Effector CD8-positive, alpha-beta T cell (primary cell): ENCODE measurements at regions not wholly inside any gene's neighbourhood (a gene's known extent, or its start where the extent isn't known, plus 50 kb on each side); places are given as distances from the start of the nearest gene placed in this dataset.

Experiments
- DNase-seq: peaks from one replicate; lab custom pipeline; 2025; lab: John Stamatoyannopoulos, UW

DNA sequence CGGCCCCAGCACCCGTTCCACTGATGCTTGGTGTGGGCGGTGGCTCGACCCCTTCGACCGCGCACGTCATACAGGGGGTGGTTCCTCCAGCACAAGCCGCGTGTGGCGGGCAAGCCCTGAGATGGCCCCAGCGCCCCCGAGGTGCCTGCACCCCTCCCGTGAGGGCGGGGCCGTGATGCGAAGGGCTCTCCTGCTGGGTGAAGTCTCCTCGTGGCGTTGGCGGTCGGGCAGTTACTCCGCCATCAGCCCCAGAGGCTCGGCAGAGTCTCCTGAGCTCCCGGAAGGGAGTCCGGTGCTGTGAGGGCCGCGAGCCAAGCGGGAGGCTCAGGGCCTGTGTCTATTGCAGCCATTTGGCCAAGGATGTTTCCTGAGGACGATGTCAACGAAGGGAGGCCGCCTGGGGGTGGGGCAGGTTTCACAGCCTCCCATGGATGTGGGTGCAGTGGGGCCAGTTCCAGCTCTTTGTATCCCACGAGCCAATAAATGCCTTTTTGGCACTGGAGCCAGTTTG is 78.1 kb upstream of the GALNT9 start:
- no peak for DNase-seq

GRCh38 chr12:132406493-132407450 is 77.4 kb upstream of the GALNT9 start:
- no peak for DNase-seq

DNA sequence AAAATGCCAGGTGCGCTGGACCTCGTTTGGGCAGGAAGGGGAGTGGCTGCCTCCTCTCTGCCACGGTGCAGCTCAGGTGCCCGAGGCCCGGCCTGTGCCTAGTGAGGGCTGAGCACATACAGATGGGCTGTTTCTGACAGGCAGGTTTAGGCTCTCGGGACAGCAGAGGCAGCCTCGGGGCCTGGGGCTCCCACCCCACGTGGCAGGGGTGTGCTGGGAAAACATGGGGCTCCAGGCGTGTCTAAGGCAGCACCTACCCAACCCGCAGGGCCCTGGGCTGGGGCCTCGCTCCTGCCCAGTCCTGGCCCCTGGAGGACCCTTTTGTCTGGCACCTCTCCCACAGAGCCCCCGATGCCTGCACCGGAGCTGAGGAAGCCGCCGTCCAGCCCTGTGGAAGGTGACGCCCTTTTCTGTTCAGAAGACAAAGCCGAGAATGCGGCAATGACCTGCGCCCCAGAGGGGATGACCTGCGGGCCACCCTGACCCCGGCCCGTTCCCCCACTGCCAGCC is 76.4 kb upstream of the GALNT9 start:
- DNase-seq: no peak

GRCh38 chr12:132404951-132405741 is 75.8 kb upstream of the GALNT9 start:
- DNase-seq: no peak

DNA sequence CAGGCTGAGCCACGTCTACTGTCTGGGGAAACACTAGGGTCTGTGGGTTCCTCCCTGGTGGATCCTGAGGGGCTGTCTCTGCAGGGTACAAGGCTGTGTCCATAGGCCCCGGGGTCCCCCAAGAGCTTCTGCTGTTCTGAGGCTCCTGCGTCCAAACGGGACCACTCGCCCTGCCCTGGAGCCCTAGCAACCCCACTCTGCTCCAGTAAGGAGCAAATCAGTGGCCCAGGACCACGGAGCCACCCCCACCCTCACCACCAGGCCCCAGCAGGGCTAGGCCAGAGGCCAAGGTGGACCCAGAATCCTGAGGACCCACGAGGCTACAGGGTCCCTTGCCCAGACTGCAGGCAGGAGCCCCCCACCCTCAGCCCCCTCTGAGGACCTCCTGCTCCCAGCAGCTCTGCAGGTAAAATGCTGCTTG is 75.1 kb upstream of the GALNT9 start:
- no peak for DNase-seq

DNA sequence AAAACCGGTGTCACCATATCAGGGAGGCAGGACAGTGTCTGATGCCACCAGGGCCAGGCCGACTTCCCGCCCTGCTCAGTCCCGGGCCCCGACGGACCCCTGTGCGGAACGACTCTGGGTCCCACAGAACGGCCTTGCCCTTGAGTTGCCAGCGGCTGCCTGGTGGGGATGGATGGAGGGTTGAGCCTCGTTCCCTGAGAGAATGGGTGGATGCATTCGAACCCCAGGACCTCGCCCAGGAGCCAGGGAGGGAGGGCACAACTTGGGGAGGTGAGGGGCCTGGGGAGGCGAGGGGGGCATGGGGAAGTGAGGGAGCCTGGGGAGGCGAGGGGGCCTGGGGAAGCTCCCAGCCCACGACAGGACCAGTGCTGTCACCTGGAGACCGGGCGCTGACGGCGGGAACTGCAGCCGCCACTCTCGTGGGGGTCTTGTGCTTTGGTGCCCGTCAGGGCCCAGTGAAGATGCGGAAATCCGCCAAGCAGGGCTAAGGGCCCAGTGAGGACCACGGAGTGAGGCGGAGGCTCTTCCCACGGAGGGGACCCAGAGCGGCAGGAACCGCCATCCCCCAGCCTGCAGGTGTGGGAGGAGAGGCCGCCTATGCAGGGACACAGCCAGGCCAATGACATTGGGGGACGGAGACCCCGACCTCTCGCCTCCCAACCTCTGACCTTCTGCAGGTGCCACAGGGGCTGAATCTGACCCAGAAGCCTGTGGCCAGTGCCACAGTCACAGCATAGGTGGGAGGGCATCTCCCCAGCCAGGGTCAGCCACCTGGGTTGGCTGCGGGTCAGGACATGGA is 74.4 kb upstream of the GALNT9 start:
- no peak for DNase-seq

GRCh38 chr12:132402831-132403416 is 73.5 kb upstream of the GALNT9 start:
- DNase-seq: no peak

- no peak for DNase-seq
Observed at GRCh38 chr12:132401982-132402381, 72.6 kb upstream of the GALNT9 start.

GRCh38 chr12:132400011-132400641 is 70.7 kb upstream of the GALNT9 start:
- DNase-seq: no peak

DNA sequence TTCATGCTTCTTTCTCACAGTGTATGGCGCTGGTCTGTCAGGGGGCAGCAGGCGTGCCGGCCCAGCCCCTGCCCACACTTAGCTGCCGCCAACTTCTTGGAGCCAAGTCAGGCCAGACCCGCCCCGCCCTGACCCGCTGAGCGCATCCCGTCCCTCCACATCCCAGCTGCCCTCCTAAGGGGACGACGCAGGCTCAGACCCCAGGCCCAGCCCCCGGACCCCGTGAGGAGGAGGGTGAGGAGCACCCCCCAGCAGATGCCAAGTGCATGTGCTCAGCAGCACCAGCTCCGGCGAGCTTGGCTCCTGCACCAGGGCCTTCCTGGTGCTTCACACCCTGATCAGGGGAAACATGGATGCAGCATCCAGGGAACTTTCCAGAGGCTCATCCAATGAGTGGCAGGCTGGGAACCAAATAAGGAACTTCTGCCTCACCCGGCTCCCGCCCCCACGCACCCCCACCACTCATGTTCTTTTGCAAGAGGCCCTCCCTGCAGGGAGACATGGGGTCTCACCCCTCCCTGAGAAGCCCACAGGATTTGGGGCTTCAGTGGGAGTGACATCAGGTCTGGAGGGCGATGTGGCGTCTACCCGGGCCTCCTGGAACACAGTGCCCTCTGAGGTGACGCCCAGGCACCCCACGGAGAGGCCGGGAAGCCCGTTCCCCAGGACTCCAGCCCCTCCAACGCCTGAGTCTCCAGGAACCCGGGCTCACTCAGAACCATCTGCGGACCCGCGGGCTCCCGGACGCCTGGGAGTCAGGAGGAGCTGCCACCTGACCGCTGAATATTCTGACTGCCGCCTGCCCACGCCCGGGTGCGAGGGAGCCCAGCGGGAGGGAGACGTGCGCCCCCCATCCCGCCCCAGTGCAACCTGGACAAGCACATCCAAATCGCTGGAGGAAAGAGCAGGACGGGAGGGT is 70.0 kb upstream of the GALNT9 start:
- DNase-seq: no peak

DNA sequence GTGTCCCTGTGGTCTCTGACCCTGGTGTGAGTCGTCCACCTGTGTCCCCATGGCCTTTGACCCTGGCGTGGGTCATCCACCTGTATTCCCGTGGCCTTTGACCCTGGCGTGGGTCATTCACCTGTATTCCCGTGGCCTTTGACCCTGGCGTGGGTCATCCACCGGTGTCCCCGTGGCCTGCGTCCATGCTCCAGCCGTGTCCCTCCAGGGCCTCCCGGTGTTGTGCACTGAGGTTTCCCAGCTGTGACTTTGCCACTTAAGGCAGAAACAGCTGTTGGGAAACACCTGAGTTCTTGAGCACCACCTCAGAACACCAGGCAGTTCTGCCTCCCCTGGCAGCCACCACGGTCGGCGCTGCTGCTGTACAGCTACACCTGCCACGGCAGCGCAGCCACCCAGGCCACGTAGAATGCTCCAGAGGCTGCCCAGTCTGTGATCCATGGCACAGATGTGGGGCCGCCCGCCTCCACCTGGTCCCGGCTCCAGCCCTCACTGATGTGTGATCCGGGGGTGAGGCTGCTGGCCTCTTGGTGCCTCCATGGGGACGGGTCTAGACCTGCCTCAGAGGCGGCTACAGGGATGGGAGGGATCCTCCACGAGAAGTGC is 69.1 kb upstream of the GALNT9 start:
- DNase-seq: no peak

DNA sequence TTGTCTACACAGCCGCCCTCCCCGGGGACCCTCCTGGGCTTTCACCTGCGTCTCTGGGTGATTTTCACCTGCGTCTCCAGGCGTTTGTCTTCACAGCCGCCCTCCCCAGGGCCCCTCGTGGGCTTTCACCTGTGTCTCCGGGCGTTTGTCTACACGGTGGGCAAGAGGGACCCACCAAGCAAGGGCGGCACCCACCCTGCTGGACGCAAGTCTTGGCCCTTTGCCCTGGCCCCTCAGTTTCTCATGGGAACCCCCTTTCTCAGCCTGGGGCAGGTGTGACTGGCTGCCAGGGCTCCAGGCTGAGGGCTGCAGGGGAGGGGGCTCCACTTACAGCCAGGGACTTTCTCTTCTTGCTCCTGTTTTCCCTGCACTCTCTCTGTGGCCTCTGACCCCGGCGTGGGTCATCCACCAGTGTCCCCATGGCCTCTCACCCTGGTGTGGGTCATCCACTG is 68.6 kb upstream of the GALNT9 start:
- DNase-seq: no peak

DNA sequence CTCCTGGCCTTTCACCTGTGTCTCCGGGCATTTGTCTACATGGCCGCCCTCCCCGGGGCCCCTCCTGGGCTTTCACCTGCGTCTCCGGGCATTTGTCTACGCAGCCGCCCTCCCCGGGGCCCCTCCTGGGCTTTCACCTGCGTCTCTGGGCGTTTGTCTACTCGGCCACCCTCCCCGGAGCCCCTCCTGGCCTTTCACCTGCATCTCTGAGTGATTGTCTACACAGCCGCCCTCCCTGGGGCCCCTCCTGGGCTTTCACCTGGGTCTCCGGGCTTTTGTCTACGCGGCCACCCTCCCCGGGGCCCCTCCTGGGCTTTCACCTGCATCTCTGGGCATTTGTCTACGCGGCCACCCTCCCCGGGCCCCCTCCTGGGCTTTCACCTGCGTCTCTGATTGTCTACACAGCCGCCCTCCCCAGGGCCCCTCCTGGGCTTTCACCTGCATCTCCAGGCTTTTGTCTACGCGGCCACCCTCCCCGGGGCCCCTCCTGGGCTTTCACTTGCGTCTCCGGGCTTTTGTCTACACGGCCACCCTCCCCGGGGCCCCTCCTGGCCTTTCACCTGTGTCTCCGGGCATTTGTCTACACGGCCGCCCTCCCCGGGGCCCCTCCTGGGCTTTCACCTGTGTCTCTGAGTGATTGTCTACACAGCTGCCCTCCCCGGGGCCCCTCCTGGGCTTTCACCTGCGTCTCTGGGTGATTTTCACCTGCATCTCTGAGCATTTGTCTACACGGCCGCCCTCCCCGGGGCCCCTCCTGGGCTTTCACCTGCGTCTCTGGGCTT is 68.0 kb upstream of the GALNT9 start:
- no peak for DNase-seq

- DNase-seq: no peak
Observed at GRCh38 chr12:132396657-132397056, 67.3 kb upstream of the GALNT9 start.

DNA sequence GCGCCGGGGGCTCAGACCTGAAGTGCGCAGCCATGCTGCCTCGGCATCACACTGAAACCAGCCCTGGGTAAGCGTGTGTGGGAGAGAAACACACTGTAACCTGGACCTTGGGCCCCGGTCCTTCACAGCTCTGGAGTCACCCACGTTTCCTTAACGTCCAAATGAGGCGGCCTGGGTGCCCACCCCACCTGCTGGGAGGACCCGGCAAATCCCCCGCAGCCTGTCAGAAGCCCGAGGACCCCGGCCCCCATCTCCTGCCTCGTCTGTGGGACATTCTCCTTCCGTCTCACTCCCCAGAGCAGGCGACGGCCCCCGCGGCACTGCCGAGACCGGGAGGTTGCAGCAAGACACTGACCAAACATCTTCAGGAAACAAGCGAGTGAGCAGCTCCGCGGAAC is 66.5 kb upstream of the GALNT9 start:
- no peak for DNase-seq

- DNase-seq: no peak
Observed at GRCh38 chr12:132395192-132395907, 66.0 kb upstream of the GALNT9 start.
